Inflammatory macrophage treated with lipopolysaccharide for 4 hours (primary cell): ENCODE measurements at regions not wholly inside any gene's neighbourhood (a gene's known extent, or its start where the extent isn't known, plus 50 kb on each side); places are given as distances from the start of the nearest gene placed in this dataset.
"Not testable (repeated sequence)": the region's sequence is repeated elsewhere in the genome, so short reads cannot be mapped to it uniquely, and the experiment has no call there.

Experiments used
- DNase-seq: peaks from one replicate; pipeline ENCODE4 v3.0.0-alpha.2; 2020

GRCh38 chr6:57989520-57990080 lies 672.2 kb downstream of the PRIM2 start:
- DNase-seq: not testable (repeated sequence)

GRCh38 chr6:57998858-57999619 lies 681.6 kb downstream of the PRIM2 start:
- DNase-seq: not testable (repeated sequence)

DNA sequence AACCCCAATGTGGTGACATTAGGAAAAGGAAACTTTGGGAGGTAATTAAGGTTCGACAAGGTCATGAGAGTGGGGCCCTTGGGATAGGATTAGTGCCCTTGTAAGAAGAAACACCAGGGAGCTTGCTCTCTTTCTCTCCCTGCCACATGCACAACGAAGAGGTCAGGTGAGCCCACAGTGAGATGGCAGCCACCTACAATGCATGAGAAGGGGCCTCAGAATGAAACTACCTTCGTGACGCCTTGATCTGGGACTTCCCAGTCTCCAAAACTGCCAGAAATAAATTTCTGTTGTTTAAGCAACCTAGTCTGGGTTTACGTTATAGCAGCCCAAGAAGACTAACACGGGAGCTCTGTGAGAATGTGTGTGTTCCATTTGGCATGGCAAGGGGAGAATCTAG lies 682.8 kb downstream of the PRIM2 start:
- not testable (repeated sequence) for DNase-seq

- DNase-seq: not testable (repeated sequence)
Measured at GRCh38 chr6:58003417-58004167, 686.2 kb downstream of the PRIM2 start.

- not testable (repeated sequence) for DNase-seq
Measured at GRCh38 chr6:58007334-58008000, 690.0 kb downstream of the PRIM2 start.

- not testable (repeated sequence) for DNase-seq
Measured at GRCh38 chr6:58008001-58008335, 690.5 kb downstream of the PRIM2 start.

DNA sequence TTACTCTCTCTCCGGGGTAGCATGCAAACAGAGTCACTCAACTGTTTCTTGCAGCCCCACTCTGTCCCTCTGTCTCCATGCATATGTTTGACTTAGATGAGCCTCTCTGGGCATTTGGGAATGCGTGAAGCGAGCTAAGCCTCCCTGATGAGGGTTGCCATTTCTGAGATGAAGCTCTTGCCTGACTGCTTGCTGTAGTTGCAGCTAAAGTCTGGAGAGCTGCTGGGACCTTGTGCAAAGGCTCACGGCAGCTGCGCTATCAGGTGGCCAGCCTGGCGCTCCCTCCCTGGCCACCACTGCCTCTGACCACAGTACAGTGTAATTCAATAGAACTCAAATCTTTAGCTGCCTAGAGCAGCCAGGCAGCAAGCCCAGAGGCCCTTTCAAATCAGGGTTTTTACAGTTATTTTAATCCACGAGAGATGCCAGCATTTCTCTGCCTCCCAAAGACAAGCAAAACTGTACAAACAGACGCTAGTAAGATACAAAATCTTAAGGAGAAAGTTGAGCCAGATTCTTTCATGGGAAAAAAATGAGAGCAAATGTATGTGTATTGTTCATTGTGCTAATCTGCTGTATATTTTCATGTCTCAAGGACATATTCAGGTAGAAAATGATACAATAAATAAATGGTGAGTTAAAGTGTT lies 694.6 kb downstream of the PRIM2 start:
- DNase-seq: not testable (repeated sequence)

- DNase-seq: not testable (repeated sequence)
Measured at GRCh38 chr6:58016614-58017013, 699.2 kb downstream of the PRIM2 start.

- DNase-seq: not testable (repeated sequence)
Measured at GRCh38 chr6:58028188-58028587, 710.8 kb downstream of the PRIM2 start.

- not testable (repeated sequence) for DNase-seq
Measured at GRCh38 chr6:58038213-58038612, 720.8 kb downstream of the PRIM2 start.

DNA sequence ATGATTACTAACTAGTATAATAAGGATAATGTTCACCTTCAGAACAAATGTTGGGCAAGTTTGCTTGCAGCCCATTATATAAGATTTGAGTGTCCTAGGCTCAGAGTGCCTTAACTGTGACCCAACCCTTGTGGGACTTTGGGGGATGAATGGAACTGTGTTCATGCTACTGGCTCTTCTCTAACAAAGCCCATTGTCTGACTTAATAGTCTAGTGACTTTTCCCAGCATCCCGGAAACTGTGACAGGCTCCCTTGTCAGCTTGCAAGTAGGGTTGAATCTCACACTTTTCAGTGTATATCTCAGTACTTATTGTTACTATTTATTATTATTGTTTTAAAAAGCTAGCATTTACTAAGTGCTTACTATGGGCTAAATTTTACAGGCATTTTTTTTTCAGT lies 729.2 kb downstream of the PRIM2 start:
- DNase-seq: not testable (repeated sequence)

- not testable (repeated sequence) for DNase-seq
Measured at GRCh38 chr6:58047389-58047788, 730.0 kb downstream of the PRIM2 start.

DNA sequence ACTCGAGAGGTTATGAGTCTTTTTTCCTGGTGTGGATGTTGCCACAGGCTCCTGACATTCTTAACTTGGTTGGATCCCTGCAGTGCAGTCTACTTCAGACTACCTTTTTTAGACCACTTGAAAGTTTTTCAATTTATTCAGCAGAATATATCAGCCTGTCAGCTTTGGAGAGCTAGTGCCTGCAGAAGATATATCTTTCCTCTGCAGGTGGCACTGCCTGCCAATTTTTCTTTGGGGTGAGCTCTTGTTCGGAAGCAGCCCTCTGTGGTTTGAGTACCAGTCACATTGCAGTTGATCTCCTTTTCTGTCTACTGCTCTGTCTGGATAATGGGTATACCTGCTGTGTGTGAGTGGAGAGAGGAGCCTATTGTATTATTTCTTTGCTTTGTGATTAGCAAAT lies 730.4 kb downstream of the PRIM2 start:
- DNase-seq: not testable (repeated sequence)

- not testable (repeated sequence) for DNase-seq
Measured at GRCh38 chr6:58055465-58056176, 738.2 kb downstream of the PRIM2 start.

- DNase-seq: not testable (repeated sequence)
Measured at GRCh38 chr6:58059701-58060100, 742.3 kb downstream of the PRIM2 start.

GRCh38 chr6:58063542-58063941 lies 746.1 kb downstream of the PRIM2 start:
- DNase-seq: not testable (repeated sequence)

DNA sequence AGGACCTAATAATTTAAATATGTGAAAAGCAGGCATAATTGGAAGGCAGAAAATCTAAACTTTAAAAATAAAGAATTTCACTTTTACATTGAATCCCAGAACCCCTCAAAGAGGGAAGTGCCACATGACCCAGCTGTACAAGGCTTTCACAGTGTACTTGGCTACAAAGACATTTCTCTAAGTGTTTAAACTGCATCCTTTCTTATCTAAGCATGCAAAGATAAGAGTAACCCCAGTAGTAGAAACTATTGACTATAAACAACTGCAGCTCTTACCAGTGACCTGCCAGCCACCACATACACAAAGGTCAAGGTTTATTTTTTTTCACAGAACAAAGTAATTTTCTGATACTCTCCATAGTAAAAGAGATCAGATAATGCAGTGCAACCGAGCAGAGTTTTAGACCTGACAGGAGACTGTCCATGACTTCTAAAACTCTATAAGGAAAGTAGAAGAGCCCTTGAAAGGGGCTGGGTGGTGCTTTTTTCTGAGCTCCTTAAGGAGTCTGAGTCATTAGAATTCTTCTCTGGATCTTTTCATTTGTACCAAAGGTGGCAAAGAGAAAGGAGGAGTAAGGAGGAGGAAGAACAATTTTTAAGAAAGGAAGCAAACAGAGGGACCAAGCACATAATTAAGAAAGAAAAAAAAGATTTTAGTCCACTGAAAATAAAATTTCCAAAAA lies 750.6 kb downstream of the PRIM2 start:
- not testable (repeated sequence) for DNase-seq

DNA sequence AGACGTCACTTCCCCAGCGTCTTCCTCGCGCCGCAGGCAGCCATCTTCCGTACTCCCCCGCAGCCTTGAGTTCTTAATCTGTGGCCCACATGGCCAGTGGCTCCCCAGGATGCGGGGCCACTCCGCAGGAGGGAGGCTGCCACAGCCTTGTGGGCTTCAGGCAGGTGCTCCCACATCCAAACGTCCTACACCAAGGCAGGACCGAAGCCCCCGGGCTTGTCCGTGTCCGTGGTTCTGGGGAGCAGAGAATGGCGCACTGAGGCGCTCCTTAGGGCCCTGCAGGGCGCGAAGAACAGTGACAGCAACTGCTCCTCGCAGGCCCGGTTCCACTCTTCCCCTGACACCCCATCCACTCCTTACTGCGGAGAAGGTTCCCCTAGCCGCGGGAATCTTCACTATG lies 755.8 kb downstream of the PRIM2 start:
- DNase-seq: no peak

- not testable (repeated sequence) for DNase-seq
Measured at GRCh38 chr6:58090067-58090466, 772.6 kb downstream of the PRIM2 start.

- not testable (repeated sequence) for DNase-seq
Measured at GRCh38 chr6:58097251-58097650, 779.8 kb downstream of the PRIM2 start.

- no peak for DNase-seq
Measured at GRCh38 chr6:58113960-58114359, 796.5 kb downstream of the PRIM2 start.
